DMS79 (cell line): ENCODE measurements at regions not wholly inside any gene's neighbourhood (a gene's known extent, or its start where the extent isn't known, plus 50 kb on each side); places are given as distances from the start of the nearest gene placed in this dataset.
"Not testable (repeated sequence)": the region's sequence is repeated elsewhere in the genome, so short reads cannot be mapped to it uniquely, and the experiment has no call there.

Experiments
- DNase-seq: peaks from one replicate; lab custom pipeline; 2025; lab: John Stamatoyannopoulos, UW

- DNase-seq: no peak
Measured at GRCh38 chr1:67530071-67530470, 99.9 kb upstream of the SERBP1 start.

- peak; percentile 29 for DNase-seq
Measured at GRCh38 chr1:67532452-67533216, 102.4 kb upstream of the SERBP1 start.

- DNase-seq: no peak
Measured at GRCh38 chr1:67534627-67535065, 104.4 kb upstream of the SERBP1 start.

GRCh38 chr1:67535474-67535873, 105.3 kb upstream of the SERBP1 start:
- DNase-seq: no peak

- DNase-seq: peak; percentile 86
Measured at GRCh38 chr1:67536957-67537666, 106.9 kb upstream of the SERBP1 start.

GRCh38 chr1:67537667-67538018, 107.4 kb upstream of the SERBP1 start:
- DNase-seq: peak; percentile 86

GRCh38 chr1:67540025-67540732, 110.0 kb upstream of the SERBP1 start:
- DNase-seq: no peak

- DNase-seq: no peak
Measured at GRCh38 chr1:67540733-67541125, 110.5 kb upstream of the SERBP1 start.

GRCh38 chr1:67542747-67543146, 112.5 kb upstream of the SERBP1 start:
- DNase-seq: no peak

GRCh38 chr1:67544921-67545320, 114.7 kb upstream of the SERBP1 start:
- no peak for DNase-seq

GRCh38 chr1:67545364-67545763, 115.2 kb upstream of the SERBP1 start:
- no peak for DNase-seq

- DNase-seq: no peak
Measured at GRCh38 chr1:67551375-67551774, 121.2 kb upstream of the SERBP1 start.

- no peak for DNase-seq
Measured at GRCh38 chr1:67552336-67552759, 122.1 kb upstream of the SERBP1 start.

GRCh38 chr1:67554204-67554603, 124.0 kb upstream of the SERBP1 start:
- not testable (repeated sequence) for DNase-seq

- no peak for DNase-seq
Measured at GRCh38 chr1:67555461-67556296, 125.5 kb upstream of the SERBP1 start.

- no peak for DNase-seq
Measured at GRCh38 chr1:67556297-67556900, 126.2 kb upstream of the SERBP1 start.

GRCh38 chr1:67557696-67558448, 127.1 kb upstream of the GADD45A start:
- DNase-seq: no peak

GRCh38 chr1:67558449-67559193, 126.4 kb upstream of the GADD45A start:
- DNase-seq: no peak

- no peak for DNase-seq
Measured at GRCh38 chr1:67559222-67559700, 125.7 kb upstream of the GADD45A start.
